GM18498 (cell line): ENCODE measurements at regions not wholly inside any gene's neighbourhood (a gene's known extent, or its start where the extent isn't known, plus 50 kb on each side); places are given as distances from the start of the nearest gene placed in this dataset.
"Not testable (repeated sequence)": the region's sequence is repeated elsewhere in the genome, so short reads cannot be mapped to it uniquely, and the experiment has no call there.

Source experiments
- ATAC-seq: cut with Tn5 transposase; IDR thresholded peaks from one replicate; pipeline ENCODE4 v1.9.1; 2021; ENCODE audit warnings: mild to moderate bottlenecking, moderate library complexity; ENCODE audit not compliant: unreplicated experiment

GRCh38 chr9:24897826-24898225, 352.1 kb upstream of the IZUMO3 start:
- no peak for ATAC-seq

DNA sequence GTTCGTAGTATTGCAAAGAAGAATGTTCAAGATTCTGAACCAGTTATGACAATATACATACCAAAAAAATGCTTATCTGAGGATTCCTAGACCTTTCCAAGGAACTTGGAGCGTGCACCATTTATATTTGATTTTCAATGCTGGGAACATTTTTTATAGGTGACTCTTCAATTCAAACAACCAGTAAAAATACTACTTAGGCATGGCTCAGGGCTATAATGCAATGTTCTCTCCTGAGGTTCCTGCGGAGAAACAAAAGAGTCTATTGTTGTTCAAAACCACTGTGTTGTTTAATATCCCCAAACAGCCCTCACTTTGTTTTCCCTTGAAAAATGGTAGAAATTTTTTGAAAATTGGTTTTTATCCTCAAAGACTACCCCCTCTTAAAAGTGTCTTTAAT, 335.7 kb upstream of the IZUMO3 start:
- ATAC-seq = no peak

- no peak for ATAC-seq
Measured at GRCh38 chr9:24879591-24879990, 333.9 kb upstream of the IZUMO3 start.

DNA sequence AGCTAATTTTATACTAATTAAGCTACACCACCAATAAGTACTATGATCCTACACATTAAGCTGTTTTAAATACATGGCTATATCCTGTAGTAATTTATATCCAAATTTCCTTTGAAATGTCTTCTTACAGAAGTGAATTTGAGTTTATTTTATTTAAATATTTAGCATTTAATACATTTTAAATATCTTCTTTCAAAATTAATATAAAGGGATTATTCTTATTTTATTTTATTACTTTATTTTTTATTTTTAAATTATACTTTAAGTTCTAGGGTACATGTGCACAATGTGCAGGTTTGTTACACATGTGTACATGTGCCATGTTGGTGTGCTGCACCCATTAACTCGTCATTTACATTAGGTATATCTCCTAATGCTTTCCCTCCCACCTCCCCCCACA, 310.9 kb upstream of the IZUMO3 start:
- ATAC-seq = not testable (repeated sequence)

- no peak for ATAC-seq
Measured at GRCh38 chr9:24846248-24846912, 300.7 kb upstream of the IZUMO3 start.

DNA sequence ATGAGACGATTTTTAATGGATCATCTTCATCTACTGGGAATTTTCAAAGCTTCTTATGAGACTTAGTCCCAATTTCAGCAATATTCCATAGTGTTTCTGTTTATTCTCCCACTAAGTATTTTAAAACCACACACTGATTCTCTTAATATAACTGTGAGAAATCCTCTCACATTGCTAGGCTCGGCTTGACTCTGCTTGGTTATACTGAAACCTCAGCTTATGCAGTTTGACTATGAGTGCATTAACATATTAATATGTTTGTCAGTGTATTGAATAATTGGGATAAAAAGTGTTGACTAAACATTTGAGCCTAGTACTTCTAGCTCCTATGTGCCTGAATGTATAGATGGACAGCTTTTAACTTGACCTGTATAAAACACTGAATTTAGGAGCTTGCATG, 298.5 kb upstream of the IZUMO3 start:
- no peak for ATAC-seq

DNA sequence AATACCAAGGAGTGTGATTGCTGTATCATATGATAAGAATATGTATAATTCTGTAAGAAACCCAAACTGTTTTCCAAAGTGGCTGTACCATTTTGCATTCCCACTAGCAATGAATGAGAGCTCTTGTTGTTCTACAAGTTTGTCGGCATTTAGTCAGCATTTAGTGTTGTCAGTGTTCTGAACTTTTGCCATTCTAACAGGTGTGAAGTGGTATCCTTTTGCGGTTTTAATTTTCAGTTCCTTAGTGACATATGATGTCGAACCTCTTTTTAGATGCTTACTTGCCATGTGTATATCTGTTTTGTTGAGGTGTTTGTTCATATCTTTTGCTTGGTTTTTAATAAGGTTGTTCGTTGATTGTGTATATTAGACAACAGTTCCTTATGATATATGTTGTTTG, 296.3 kb upstream of the IZUMO3 start:
- no peak for ATAC-seq

GRCh38 chr9:24832307-24832706, 286.6 kb upstream of the IZUMO3 start:
- ATAC-seq = no peak

- ATAC-seq = no peak
Measured at GRCh38 chr9:24828687-24829086, 283.0 kb upstream of the IZUMO3 start.

GRCh38 chr9:24824607-24825006, 278.9 kb upstream of the IZUMO3 start:
- ATAC-seq = no peak

DNA sequence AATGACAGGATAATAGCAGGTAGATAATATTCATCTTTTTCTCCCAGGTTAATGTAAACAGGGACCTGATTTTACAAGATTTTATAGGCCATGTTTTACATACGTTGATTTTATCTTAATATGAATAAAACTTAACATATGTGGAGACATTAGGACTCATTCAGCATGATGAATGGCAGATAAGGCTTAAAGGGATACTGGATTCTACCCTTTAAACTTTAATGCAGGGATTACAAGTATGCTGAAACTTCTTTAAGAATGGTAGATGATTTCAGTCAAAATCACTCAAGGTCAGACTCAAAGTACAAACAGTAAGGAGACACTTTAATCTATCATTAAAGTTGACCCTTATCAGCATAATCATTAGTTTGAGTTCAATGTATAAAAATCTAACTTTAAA, 274.5 kb upstream of the IZUMO3 start:
- ATAC-seq = no peak

DNA sequence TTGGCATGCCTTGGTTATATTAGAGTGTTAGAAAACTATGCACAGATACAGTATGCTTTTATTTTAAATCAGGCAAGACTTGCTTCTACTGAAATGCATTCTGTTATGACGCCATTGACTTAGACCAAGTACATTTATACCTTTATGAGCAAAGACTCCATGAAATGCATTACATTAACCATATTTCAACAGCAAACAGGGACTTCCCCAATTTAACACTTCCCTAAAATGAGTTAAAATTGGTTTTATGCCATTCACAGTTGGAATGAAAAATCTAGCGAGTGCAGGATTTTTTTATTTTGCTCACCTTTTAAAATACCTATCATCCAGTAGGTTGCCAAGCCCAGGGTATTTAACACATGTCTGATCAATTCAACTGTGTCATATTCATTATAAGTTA, 272.1 kb upstream of the IZUMO3 start:
- no peak for ATAC-seq

DNA sequence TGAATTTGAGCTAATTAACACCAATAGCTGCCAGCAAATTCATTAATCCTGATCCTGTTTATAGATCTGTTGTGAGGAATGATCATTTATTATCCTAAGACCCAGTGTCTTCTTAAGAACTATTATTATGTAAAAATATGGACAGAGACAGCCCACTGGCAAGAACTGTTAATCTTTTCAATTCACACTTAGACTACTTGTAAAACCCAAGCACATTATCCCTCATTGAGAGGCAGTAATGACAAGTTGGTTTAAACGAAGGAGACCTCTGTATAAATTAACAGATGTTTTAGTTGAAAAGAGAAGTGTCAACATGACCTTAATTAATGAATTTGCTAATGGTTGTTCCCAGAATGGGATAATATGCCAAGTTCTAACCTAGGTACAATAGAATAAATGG, 270.3 kb upstream of the IZUMO3 start:
- ATAC-seq = no peak

DNA sequence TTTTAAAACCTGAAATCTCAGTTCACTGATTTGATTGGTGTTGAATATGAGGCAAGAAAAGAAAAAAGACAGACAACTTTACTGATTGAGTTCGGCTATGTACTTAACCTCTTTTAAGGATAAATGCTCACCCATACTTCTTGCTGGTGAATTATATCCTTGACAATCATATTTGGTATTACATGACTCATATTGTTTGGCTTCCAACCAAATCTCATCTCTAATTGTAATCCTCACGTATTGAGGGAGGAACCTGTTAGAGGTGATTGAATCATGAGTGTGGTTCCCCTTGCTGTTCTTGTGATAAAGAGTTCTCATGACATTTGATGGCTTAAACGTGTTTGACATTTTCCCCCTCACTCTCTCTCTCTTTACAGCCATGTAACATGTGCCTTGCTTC, 255.6 kb upstream of the IZUMO3 start:
- ATAC-seq = no peak

- no peak for ATAC-seq
Measured at GRCh38 chr9:24793787-24794186, 248.1 kb upstream of the IZUMO3 start.

DNA sequence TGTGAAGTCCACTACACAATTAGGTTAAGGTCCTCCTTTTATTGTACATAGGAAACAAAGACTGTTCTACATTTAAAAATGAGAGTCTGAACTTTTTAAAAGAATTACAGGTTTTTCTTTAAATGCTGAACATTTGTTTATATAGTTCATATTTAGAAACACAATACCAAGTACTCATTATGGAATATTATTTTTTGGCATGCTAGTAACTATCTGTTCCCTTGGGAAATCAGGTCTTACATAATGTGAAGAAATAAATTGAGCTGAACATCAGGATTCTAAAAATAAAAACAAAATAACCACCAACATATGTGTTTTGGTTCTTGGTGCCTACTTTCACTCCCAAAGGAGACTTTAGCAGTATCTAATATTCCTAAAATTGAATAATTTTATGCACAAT, 230.5 kb upstream of the IZUMO3 start:
- no peak for ATAC-seq

DNA sequence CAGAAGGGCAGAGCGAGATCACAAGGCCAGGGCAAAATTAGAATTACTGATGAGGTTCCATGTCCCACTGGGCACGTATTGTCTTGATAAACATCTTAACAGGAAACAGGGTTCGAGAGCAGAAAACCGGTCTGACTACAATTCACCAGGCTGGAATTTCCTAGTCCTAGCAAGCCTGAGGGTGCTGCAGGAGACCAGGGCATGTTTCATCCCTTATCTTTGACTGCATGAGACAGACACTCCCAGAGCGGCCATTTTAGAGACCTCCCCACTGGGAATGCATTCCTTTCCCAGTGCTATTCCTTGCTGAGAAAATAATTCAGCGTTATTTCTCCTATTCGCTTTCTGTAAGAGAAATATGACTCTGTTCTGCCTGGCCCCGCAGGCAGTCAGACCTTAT, 228.5 kb upstream of the IZUMO3 start:
- ATAC-seq = not testable (repeated sequence)

DNA sequence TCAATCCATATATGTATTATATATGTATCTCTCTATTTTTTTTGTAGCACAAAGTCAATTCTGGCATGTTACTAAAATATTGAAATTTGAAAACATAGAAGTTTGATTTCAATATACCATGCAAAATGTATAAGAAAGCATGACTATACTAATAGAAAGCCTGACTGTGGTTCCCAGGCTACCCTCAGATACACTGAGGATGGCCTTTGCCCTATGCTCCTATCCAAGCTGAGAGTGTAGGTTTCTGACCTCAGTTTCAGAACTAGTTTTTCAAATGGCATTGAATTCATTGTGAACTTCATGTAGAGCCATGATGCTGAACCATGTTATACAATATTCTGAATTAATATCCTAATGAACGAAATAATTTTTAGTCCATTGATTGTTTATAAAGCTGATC, 220.4 kb upstream of the IZUMO3 start:
- no peak for ATAC-seq

- ATAC-seq = no peak
Measured at GRCh38 chr9:24765025-24765756, 219.5 kb upstream of the IZUMO3 start.

- no peak for ATAC-seq
Measured at GRCh38 chr9:24738421-24738961, 192.8 kb upstream of the IZUMO3 start.

DNA sequence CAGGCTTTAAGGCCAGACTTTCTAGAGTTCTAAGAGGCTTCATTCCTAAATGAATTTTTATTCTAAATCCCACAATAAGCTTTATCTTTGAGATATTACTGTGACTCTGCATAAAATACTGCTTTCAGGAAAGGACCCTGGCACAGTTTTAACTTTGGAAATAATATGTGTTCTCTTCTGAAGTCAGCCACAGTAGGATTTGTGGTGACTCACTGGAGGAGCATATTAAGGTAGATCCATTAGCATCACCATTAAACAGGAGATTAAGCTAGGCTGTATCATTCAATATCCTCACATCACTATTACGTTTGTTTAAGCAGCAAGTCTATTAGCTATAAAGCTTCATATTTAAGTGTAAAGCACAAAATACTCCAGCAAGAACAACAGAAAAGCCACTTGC, 186.1 kb upstream of the IZUMO3 start:
- no peak for ATAC-seq

DNA sequence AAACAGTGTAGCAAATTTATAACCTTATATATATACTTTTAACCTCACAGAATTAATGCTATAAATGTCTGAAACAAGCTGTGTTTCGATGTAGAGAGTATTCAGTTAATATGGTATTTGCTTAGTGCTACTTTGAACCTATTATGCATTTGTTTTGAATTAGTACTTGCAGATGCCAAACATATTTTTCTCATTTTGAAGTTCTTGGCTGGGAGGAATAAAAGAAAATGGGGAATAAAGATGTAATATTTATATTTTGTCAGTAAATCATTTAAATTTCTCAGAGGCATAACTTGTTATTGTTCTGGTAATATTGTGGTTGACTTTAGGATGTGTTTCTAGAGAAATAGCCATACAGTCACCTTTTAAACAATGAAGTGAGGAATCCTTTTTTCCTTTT, 175.9 kb upstream of the IZUMO3 start:
- no peak for ATAC-seq
